A673 (cell line): ENCODE measurements at regions not wholly inside any gene's neighbourhood (a gene's known extent, or its start where the extent isn't known, plus 50 kb on each side); places are given as distances from the start of the nearest gene placed in this dataset.

Source experiments
- CTCF ChIP-seq: fragments of 300-800, 200-600 bp; sonication (generic); conservative IDR thresholded peaks from 2 replicates; pipeline ENCODE4 v1.5.1; 2017; ENCODE audit warnings: low read depth, mild to moderate bottlenecking, antibody characterized with exemption, low read length, moderate library complexity, mixed read lengths
- EZH2 ChIP-seq: fragments of 200-600 bp; sonication (generic); IDR thresholded peaks from 2 replicates; pipeline ENCODE4 v1.6.1; 2017; ENCODE audit warnings: borderline replicate concordance, low read depth, mild to moderate bottlenecking, mixed read lengths, antibody characterized with exemption, low read length; ENCODE audit not compliant: poor library complexity, severe bottlenecking

DNA sequence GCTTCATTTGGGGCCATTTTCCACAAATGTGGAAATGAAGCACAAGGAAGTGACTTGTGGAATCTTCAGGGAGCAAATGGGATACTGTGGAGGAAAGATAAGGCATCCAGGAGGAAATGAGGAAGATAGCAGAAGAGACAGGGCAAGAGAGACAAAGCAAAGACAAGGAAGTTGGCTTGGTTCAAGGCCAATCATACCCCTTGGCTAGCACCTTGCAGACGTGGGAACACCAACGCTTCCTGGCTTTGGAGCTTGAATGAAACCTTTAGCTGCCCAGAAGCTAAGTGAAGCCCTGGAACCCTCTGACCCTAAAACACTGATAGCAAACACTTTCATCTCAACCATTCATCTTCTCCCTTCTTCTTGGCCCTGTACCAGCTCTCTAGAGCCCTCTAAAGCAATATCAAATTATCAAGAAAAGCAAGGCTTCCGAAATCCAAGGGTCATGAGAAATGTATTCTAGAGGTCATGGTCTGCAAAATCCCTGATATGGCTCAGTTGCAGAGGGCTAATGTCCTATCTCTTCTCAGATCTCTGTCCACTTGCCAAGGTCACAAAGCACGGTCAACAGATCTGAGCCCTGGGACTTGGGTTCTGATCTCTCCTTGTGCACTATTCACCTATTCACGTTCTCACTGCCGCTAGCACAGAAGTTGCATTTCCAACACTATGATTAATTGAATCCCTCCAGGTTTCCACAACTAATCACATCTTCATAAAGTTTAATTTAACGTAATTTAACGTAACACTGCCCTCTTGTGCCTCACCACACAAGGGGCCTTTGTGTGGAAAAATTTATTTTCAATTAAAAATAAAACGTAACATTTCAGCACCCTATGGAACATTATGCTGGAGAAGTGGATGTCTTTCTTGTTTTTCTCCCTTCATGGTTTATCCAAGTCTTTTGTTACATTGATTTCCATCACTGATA, 557.6 kb upstream of the ADAMTS9 start:
- TF ChIP-seq CTCF (peak; percentile 30; the same call in 1 of the 2 replicates), EZH2 (no peak)
